B cell (primary cell): ENCODE measurements at regions not wholly inside any gene's neighbourhood (a gene's known extent, or its start where the extent isn't known, plus 50 kb on each side); places are given as distances from the start of the nearest gene placed in this dataset.

Experiments
- ATAC-seq: fragments of 200-7000 bp; cut with Tn5 transposase; one replicate; pipeline ENCODE4 v1.10.0; 2021; ENCODE audit warnings: low read depth, mild to moderate bottlenecking, moderate number of reproducible peaks, moderate library complexity
- CTCF ChIA-PET: fragments of 350-600 bp; sonication (Branson Sonifier 250); formaldehyde crosslinking; loops from one replicate; lab custom pipeline; 2021; ENCODE audit warnings: antibody characterized with exemption, inconsistent platforms; lab: Charles Lee
- POLR2A ChIA-PET: fragments of 350-600 bp; sonication (Branson Sonifier 250); formaldehyde crosslinking; loops from one replicate; lab custom pipeline; 2021; ENCODE audit warnings: antibody characterized with exemption; lab: Charles Lee
- DNase-seq: peaks from one replicate; pipeline ENCODE4 v3.0.0; 2013
- H2AFZ ChIP-seq: 2 replicates; pipeline ENCODE4 v1.6.1; 2012; ENCODE audit warnings: mild to moderate bottlenecking, low read depth, low read length; ENCODE audit not compliant: insufficient read depth, poor library complexity, severe bottlenecking
- H3K27ac ChIP-seq, 2 donors: 1 replicate in 1 of 2; 2 replicates in 1 of 2; pipeline ENCODE4 v1.5.1; 2012 to 2013; ENCODE audit warnings: low read length in 2 of 2, mild to moderate bottlenecking in 2 of 2, moderate library complexity in 1 of 2
- H3K27me3 ChIP-seq, 4 experiments: fragments of 200-600 bp in 1 of 4; sonication (generic) in 1 of 4; replicated peaks in 1 of 4; 1 replicate in 2 of 4; 2 replicates in 2 of 4; pipeline versions ENCODE4 v1.6.1 to v1.7.0; 2013 to 2016; ENCODE audit warnings: low read length in 3 of 4, mild to moderate bottlenecking in 2 of 4, mixed read lengths in 1 of 4, moderate library complexity in 1 of 4; ENCODE audit not compliant: insufficient read depth in 4 of 4, control insufficient read depth in 3 of 4; ENCODE audit errors: control extremely low read depth in 1 of 4
- H3K36me3 ChIP-seq, 2 experiments: replicated peaks in 1 of 2; 1 replicate in 1 of 2; 2 replicates in 1 of 2; pipeline versions ENCODE4 v1.6.1 to v1.7.1; 2013; ENCODE audit warnings: low read length in 1 of 2; ENCODE audit not compliant: insufficient read depth in 2 of 2, control insufficient read depth in 1 of 2; ENCODE audit errors: control extremely low read depth in 1 of 2, extremely low read depth in 1 of 2
- H3K4me1 ChIP-seq, 2 donors: fragments of 200-600 bp in 1 of 2; sonication (generic) in 1 of 2; 1 replicate in 1 of 2; 2 replicates in 1 of 2; pipeline versions ENCODE4 v1.5.1 to v1.6.1; 2013 to 2017; ENCODE audit warnings: low read length in 2 of 2; ENCODE audit not compliant: control insufficient read depth in 2 of 2, insufficient read depth in 2 of 2
- H3K4me2 ChIP-seq: replicated peaks from 2 replicates; pipeline ENCODE3; 2012; ENCODE audit warnings: mild to moderate bottlenecking, low read depth, low read length; ENCODE audit not compliant: poor library complexity, severe bottlenecking
- H3K4me3 ChIP-seq, 5 experiments: fragments of 200-600 bp in 1 of 5; sonication (generic) in 1 of 5; 1 replicate in 3 of 5; 2 replicates in 2 of 5; pipeline versions ENCODE4 v1.5.1 to v1.7.0; 2011 to 2016; ENCODE audit warnings: low read length in 4 of 5, mild to moderate bottlenecking in 4 of 5, low read depth in 2 of 5, control low read depth in 1 of 5, moderate library complexity in 1 of 5; ENCODE audit not compliant: insufficient read depth in 1 of 5; ENCODE audit errors: control extremely low read depth in 1 of 5, extremely low read depth in 1 of 5
- H3K79me2 ChIP-seq: fragments of 200-600 bp; sonication (generic); one replicate; pipeline ENCODE4 v1.6.0; 2016; ENCODE audit warnings: low read length; ENCODE audit not compliant: control insufficient read depth, insufficient read depth
- H3K9ac ChIP-seq: fragments of 200-600 bp; sonication (generic); 2 replicates; pipeline ENCODE4 v1.6.1; 2017; ENCODE audit warnings: mild to moderate bottlenecking, low read length, moderate library complexity
- H3K9me3 ChIP-seq, 3 donors: one replicate each; pipeline versions ENCODE4 v1.6.1 to v1.7.1; 2013; ENCODE audit warnings: low read length in 2 of 3; ENCODE audit not compliant: control insufficient read depth in 2 of 3, insufficient read depth in 1 of 3; ENCODE audit errors: control extremely low read depth in 1 of 3
- H4K20me1 ChIP-seq: 2 replicates; pipeline ENCODE4 v1.6.0; 2012; ENCODE audit warnings: mild to moderate bottlenecking, low read length; ENCODE audit not compliant: insufficient read depth, control insufficient read depth, poor library complexity, severe bottlenecking
- H3K27ac Mint-ChIP-seq: one replicate; pipeline ENCODE4 v1.8.0; 2021; ENCODE audit warnings: mixed read lengths
- H3K27me3 Mint-ChIP-seq: one replicate; pipeline ENCODE4 v1.8.0; 2021; ENCODE audit warnings: mixed read lengths
- H3K4me1 Mint-ChIP-seq: one replicate; pipeline ENCODE4 v1.8.0; 2021; ENCODE audit warnings: mixed read lengths
- H3K4me3 Mint-ChIP-seq: one replicate; pipeline ENCODE4 v1.8.0; 2021; ENCODE audit warnings: mixed read lengths
- H3K9me3 Mint-ChIP-seq: one replicate; pipeline ENCODE4 v1.8.0; 2022; ENCODE audit warnings: mixed read lengths; ENCODE audit not compliant: insufficient read depth
- EZH2 ChIP-seq: IDR thresholded peaks from 2 replicates; pipeline ENCODE4 v1.6.1; 2012; ENCODE audit warnings: borderline replicate concordance, low read depth, mild to moderate bottlenecking, moderate library complexity, low read length; ENCODE audit not compliant: insufficient read depth, poor library complexity, severe bottlenecking
- WGBS: methylation state at CpG from one replicate; pipeline ENCODE4 v1.1.5; 2013; ENCODE audit warnings: missing lambda C conversion rate; ENCODE audit not compliant: insufficient coverage; 5-methylcytosine and 5-hydroxymethylcytosine counted together
- intact Hi-C: fragments of 100-400 bp; cut with micrococcal nuclease; formaldehyde crosslinking; loops from one replicate; pipeline ENCODE4 v1.10.0; 2022
- TF ChIP-seq, protein P1 (sequence below): fragments of 200-600 bp; IDR thresholded peaks from one replicate; pipeline ENCODE4 v1.8.0; 2022; ENCODE audit warnings: antibody characterized with exemption, mild to moderate bottlenecking

DNA sequence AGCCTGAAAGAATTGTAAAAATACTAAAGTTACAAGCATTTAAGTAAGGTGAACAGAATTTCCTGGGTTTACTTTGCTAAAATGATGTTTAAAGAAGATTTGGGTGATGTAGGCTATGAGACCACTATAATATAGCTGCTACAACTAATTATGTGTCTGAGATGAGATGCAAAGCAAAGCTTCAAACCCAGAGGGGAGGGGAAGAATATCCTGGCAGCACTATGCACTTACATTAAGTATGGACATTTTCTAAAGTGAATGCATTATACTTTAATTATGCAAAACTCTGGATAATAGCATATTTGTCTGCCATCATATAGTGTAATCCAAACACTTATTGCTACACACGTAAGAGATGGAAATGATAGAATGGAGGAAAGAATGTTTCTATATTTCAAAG is 1003.7 kb downstream of the GALC start:
- ATAC-seq (no peak), DNase-seq (no peak)
- Mint-ChIP-seq H3K4me3 (no peak overlapping the region), H3K9me3 (peaks cover 5% of the 10 kb centered on the region), H3K27me3 (no peaks in the 10 kb centered on the region), H3K27ac (no peak overlapping the region), H3K4me1 (no peaks in the 10 kb centered on the region)
- TF ChIP-seq EZH2: no peak
- TF ChIP-seq, protein P1, sequence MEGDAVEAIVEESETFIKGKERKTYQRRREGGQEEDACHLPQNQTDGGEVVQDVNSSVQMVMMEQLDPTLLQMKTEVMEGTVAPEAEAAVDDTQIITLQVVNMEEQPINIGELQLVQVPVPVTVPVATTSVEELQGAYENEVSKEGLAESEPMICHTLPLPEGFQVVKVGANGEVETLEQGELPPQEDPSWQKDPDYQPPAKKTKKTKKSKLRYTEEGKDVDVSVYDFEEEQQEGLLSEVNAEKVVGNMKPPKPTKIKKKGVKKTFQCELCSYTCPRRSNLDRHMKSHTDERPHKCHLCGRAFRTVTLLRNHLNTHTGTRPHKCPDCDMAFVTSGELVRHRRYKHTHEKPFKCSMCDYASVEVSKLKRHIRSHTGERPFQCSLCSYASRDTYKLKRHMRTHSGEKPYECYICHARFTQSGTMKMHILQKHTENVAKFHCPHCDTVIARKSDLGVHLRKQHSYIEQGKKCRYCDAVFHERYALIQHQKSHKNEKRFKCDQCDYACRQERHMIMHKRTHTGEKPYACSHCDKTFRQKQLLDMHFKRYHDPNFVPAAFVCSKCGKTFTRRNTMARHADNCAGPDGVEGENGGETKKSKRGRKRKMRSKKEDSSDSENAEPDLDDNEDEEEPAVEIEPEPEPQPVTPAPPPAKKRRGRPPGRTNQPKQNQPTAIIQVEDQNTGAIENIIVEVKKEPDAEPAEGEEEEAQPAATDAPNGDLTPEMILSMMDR: no peak
- no peaks in the 10 kb centered on the region for H3K27me3 ChIP-seq
- no peaks in the 10 kb centered on the region for H3K4me1 ChIP-seq
- POLR2A ChIA-PET: no interaction called here
- no peaks in the 10 kb centered on the region for H3K9me3 ChIP-seq
- intact Hi-C loops: no loop called here
- CTCF ChIA-PET: no interaction called here
- no peaks in the 10 kb centered on the region for H3K36me3 ChIP-seq
- no peaks in the 10 kb centered on the region for H4K20me1 ChIP-seq
- H3K4me3 ChIP-seq: no peak overlapping the region
- H3K79me2 ChIP-seq: no peaks in the 10 kb centered on the region
- H2AFZ ChIP-seq: no peak overlapping the region
- WGBS: no CpG with 5 or more reads among the region's 1 CpG
- no peak overlapping the region for H3K27ac ChIP-seq
- no peak overlapping the region for H3K9ac ChIP-seq
- H3K4me2 ChIP-seq: no peak overlapping the region

DNA sequence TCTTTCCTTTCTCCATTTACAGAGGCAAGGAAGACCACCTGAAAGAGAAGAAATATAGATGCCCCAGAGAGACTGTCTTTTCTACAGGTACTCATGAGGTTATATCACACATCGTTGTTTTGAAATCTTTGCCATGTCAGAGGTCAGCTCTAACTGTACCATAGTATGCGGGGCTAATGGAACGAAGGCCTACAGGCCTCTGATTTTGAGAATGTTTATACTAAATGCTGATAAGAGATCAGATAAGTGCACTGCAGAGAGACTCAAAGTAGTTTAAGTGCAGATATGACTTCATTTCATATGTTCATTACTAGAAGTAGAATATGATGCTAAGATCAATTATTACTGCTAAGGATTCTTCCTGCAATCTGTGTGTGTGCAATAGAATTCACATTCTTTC is 1005.0 kb downstream of the GALC start:
- POLR2A ChIA-PET: no interaction called here

More for the DNA sequence above, 1005.0 kb downstream of the GALC start:
- H3K9ac ChIP-seq: no peak overlapping the region
- no peaks in the 10 kb centered on the region for H3K27me3 Mint-ChIP-seq
- no peak overlapping the region for H3K4me3 ChIP-seq
- H4K20me1 ChIP-seq: no peaks in the 10 kb centered on the region
- H3K4me3 Mint-ChIP-seq: no peak overlapping the region
- no peak overlapping the region for H2AFZ ChIP-seq
- TF ChIP-seq, protein P1: no peak
- TF ChIP-seq EZH2: no peak
- DNase-seq (no peak), ATAC-seq (no peak)
- CTCF ChIA-PET: no interaction called here
- no peaks in the 10 kb centered on the region for H3K27me3 ChIP-seq
- H3K36me3 ChIP-seq: no peaks in the 10 kb centered on the region
- intact Hi-C loops: no loop called here
- no peak overlapping the region for H3K27ac ChIP-seq
- H3K9me3 ChIP-seq: no peaks in the 10 kb centered on the region
- H3K9me3 Mint-ChIP-seq: peaks cover 5% of the 10 kb centered on the region
- H3K4me1 Mint-ChIP-seq: no peaks in the 10 kb centered on the region
- H3K4me2 ChIP-seq: no peak overlapping the region
- H3K27ac Mint-ChIP-seq: no peak overlapping the region
- no CpG with 5 or more reads among the region's 3 CpGs for WGBS
- H3K4me1 ChIP-seq: no peaks in the 10 kb centered on the region
- H3K79me2 ChIP-seq: no peaks in the 10 kb centered on the region
